Body of pancreas (tissue), 4 donors: ENCODE measurements at regions not wholly inside any gene's neighbourhood (a gene's known extent, or its start where the extent isn't known, plus 50 kb on each side); places are given as distances from the start of the nearest gene placed in this dataset.

ENCODE experiments used
- ATAC-seq: fragments of 150-250 bp; one replicate; pipeline ENCODE4 v1.9.1; 2016
- DNase-seq, 4 donors: peaks; one replicate each; pipeline ENCODE4 v3.0.0-alpha.2; 2019
- H3K27ac ChIP-seq, 4 donors: fragments of 200-600 bp; sonication (generic); 1 replicate in 3 of 4; 2 replicates in 1 of 4; pipeline versions ENCODE4 v1.5.1 to v1.6.1; 2016 to 2019; ENCODE audit warnings: mild to moderate bottlenecking in 1 of 4, mixed read lengths in 1 of 4, moderate library complexity in 1 of 4
- H3K27me3 ChIP-seq, 2 donors: fragments of 200-600 bp; sonication (generic); one replicate each; pipeline ENCODE4 v1.6.0; 2016; ENCODE audit warnings: mild to moderate bottlenecking in 1 of 2
- H3K36me3 ChIP-seq, 2 donors: fragments of 200-600 bp; sonication (generic); replicated peaks in 1 of 2; 2 replicates each; pipeline ENCODE4 v1.5.1; 2016; ENCODE audit warnings: low read depth in 2 of 2; ENCODE audit not compliant: insufficient read depth in 1 of 2
- H3K4me1 ChIP-seq: fragments of 200-600 bp; sonication (generic); one replicate; pipeline ENCODE4 v1.6.0; 2016
- H3K4me3 ChIP-seq, 2 donors: fragments of 200-600 bp; sonication (generic); 1 replicate in 1 of 2; 2 replicates in 1 of 2; pipeline ENCODE4 v1.5.1; 2016 to 2019
- H3K9me3 ChIP-seq, 3 donors: fragments of 200-600 bp; sonication (generic); 1 replicate in 2 of 3; 2 replicates in 1 of 3; pipeline ENCODE4 v1.5.1; 2016
- CTCF ChIP-seq, 7 experiments: fragments of 450-650 bp in 4 of 7; fragments of 200-600 bp in 3 of 7; sonication (generic) in 3 of 7; IDR thresholded peaks; one replicate each; pipeline ENCODE4 v1.5.1; 2016 to 2019; ENCODE audit warnings: antibody characterized with exemption in 7 of 7
- POLR2A ChIP-seq, 3 donors: fragments of 450-650 bp; IDR thresholded peaks; one replicate each; pipeline ENCODE4 v1.6.1; 2016; ENCODE audit warnings: antibody characterized with exemption in 3 of 3, mild to moderate bottlenecking in 2 of 3
- WGBS, 2 donors: methylation state at CpG; one replicate each; pipeline ENCODE4 v1.1.5; 2017; 5-methylcytosine and 5-hydroxymethylcytosine counted together
- intact Hi-C: fragments of 100-400 bp; cut with DNase I; formaldehyde crosslinking; loops from one replicate; pipeline ENCODE4 v1.15.1; 2023

DNA sequence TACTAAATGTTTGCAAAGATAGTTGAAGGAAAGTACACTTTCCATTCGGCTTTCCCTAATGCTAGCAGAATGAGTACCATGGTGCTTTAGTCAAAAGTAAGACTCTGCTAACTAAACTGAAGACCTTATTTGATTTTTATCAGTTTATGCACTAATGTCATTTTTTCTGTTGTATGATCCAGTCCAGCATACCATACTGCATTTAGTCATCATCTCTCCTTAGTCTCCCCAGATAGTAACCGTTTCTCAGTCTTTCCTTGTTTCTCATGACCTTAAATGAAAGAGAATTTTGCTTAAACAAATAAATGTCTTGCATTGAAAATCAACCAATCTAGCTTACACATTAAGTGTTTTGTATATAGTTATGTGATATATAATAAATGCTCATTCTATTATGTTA lies 529.5 kb upstream of the SEMA3D start:
- H3K27me3 ChIP-seq = no peaks in the 10 kb centered on the region
- ATAC-seq = no peak
- H3K36me3 ChIP-seq = no peaks in the 10 kb centered on the region
- intact Hi-C loops = no loop called here
- DNase-seq = no peak
- H3K9me3 ChIP-seq = no peaks in the 10 kb centered on the region
- TF ChIP-seq CTCF (IDR thresholded peaks at IDR 0.05) (no peak), POLR2A (IDR thresholded peaks at IDR 0.05) (no peak)
- no peaks in the 10 kb centered on the region for H3K4me1 ChIP-seq
- no peak overlapping the region for H3K27ac ChIP-seq
- WGBS, 2 donors = 37 to 41% methylated on average over 2 of the region's 2 CpGs
- H3K4me3 ChIP-seq = no peak overlapping the region

- ATAC-seq = no peak
- intact Hi-C loops = no loop called here
- WGBS, 2 donors = 60 to 64% methylated on average over 2 of the region's 2 CpGs
Observed at GRCh38 chr7:85714951-85715350, 528.1 kb upstream of the SEMA3D start.

GRCh38 chr7:85714043-85714578 lies 527.3 kb upstream of the SEMA3D start:
- TF ChIP-seq CTCF (IDR thresholded peaks at IDR 0.05) (no peak), POLR2A (IDR thresholded peaks at IDR 0.05) (no peak)
- Histone ChIP-seq H3K27me3 (no peaks in the 10 kb centered on the region), H3K9me3 (no peaks in the 10 kb centered on the region), H3K27ac (no peak overlapping the region), H3K36me3 (no peaks in the 10 kb centered on the region), H3K4me1 (no peaks in the 10 kb centered on the region), H3K4me3 (no peak overlapping the region)
- 84 to 90% methylated on average over 2 of the region's 2 CpGs for WGBS, 2 donors
- ATAC-seq (no peak), DNase-seq (no peak)
- intact Hi-C loops = no loop called here

More at GRCh38 chr7:85714951-85715350, 528.1 kb upstream of the SEMA3D start:
- TF ChIP-seq CTCF (IDR thresholded peaks at IDR 0.05) = no peak
- no peak for TF ChIP-seq POLR2A (IDR thresholded peaks at IDR 0.05)
- DNase-seq = no peak
- H3K9me3 ChIP-seq = no peaks in the 10 kb centered on the region
- no peak overlapping the region for H3K4me3 ChIP-seq
- H3K4me1 ChIP-seq = no peaks in the 10 kb centered on the region
- no peak overlapping the region for H3K27ac ChIP-seq
- no peaks in the 10 kb centered on the region for H3K36me3 ChIP-seq
- no peaks in the 10 kb centered on the region for H3K27me3 ChIP-seq

- Histone ChIP-seq H3K4me3 (no peak overlapping the region), H3K4me1 (no peaks in the 10 kb centered on the region), H3K9me3 (no peaks in the 10 kb centered on the region), H3K27ac (no peak overlapping the region), H3K36me3 (no peaks in the 10 kb centered on the region), H3K27me3 (no peaks in the 10 kb centered on the region)
- TF ChIP-seq CTCF (IDR thresholded peaks at IDR 0.05) (no peak), POLR2A (IDR thresholded peaks at IDR 0.05) (no peak)
- WGBS, 2 donors = 93 to 100% methylated on average over 1 of the region's 1 CpG
- intact Hi-C loops = no loop called here
- ATAC-seq = no peak
- DNase-seq = no peak
Observed at GRCh38 chr7:85713171-85713570, 526.3 kb upstream of the SEMA3D start.

GRCh38 chr7:85711894-85712293 lies 525.0 kb upstream of the SEMA3D start:
- Histone ChIP-seq H3K9me3 (no peaks in the 10 kb centered on the region), H3K4me1 (no peaks in the 10 kb centered on the region), H3K27me3 (no peaks in the 10 kb centered on the region), H3K36me3 (no peaks in the 10 kb centered on the region), H3K4me3 (no peak overlapping the region), H3K27ac (no peak overlapping the region)
- TF ChIP-seq CTCF (IDR thresholded peaks at IDR 0.05) (no peak), POLR2A (IDR thresholded peaks at IDR 0.05) (no peak)
- 62 to 69% methylated on average over 2 of the region's 2 CpGs for WGBS, 2 donors
- no peak for ATAC-seq
- intact Hi-C loops = no loop called here
- no peak for DNase-seq
